NCI-H774 (cell line): ENCODE measurements at regions not wholly inside any gene's neighbourhood (a gene's known extent, or its start where the extent isn't known, plus 50 kb on each side); places are given as distances from the start of the nearest gene placed in this dataset.

Experiments used
- DNase-seq: peaks from one replicate; lab custom pipeline; 2025; lab: John Stamatoyannopoulos, UW

- DNase-seq, result no peak
Observed at GRCh38 chr17:72497915-72498314, 377.1 kb downstream of the SOX9 start.

GRCh38 chr17:72498364-72499210 lies 377.8 kb downstream of the SOX9 start:
- DNase-seq, result no peak

- DNase-seq, result peak; percentile 39
Observed at GRCh38 chr17:72501404-72502370, 380.9 kb downstream of the SOX9 start.

GRCh38 chr17:72502371-72503341 lies 381.8 kb downstream of the SOX9 start:
- DNase-seq, result no peak

GRCh38 chr17:72503556-72503955 lies 382.7 kb downstream of the SOX9 start:
- DNase-seq, result no peak

GRCh38 chr17:72504783-72505182 lies 384.0 kb downstream of the SOX9 start:
- DNase-seq, result no peak

GRCh38 chr17:72506773-72507172 lies 386.0 kb downstream of the SOX9 start:
- no peak for DNase-seq

- DNase-seq, result no peak
Observed at GRCh38 chr17:72507370-72507769, 386.6 kb downstream of the SOX9 start.

GRCh38 chr17:72510351-72511016 lies 389.7 kb downstream of the SOX9 start:
- DNase-seq, result no peak

- DNase-seq, result no peak
Observed at GRCh38 chr17:72511242-72511641, 390.4 kb downstream of the SOX9 start.

- DNase-seq, result no peak
Observed at GRCh38 chr17:72511874-72512273, 391.1 kb downstream of the SOX9 start.

- DNase-seq, result no peak
Observed at GRCh38 chr17:72512649-72513556, 392.1 kb downstream of the SOX9 start.

- no peak for DNase-seq
Observed at GRCh38 chr17:72514321-72514861, 393.6 kb downstream of the SOX9 start.

GRCh38 chr17:72514891-72515290 lies 394.1 kb downstream of the SOX9 start:
- DNase-seq, result no peak

GRCh38 chr17:72515291-72516065 lies 394.7 kb downstream of the SOX9 start:
- no peak for DNase-seq

- no peak for DNase-seq
Observed at GRCh38 chr17:72516772-72517399, 396.1 kb downstream of the SOX9 start.

GRCh38 chr17:72517413-72518158 lies 396.8 kb downstream of the SOX9 start:
- no peak for DNase-seq
